PC-3 (cell line): ENCODE measurements at regions not wholly inside any gene's neighbourhood (a gene's known extent, or its start where the extent isn't known, plus 50 kb on each side); places are given as distances from the start of the nearest gene placed in this dataset.

Source experiments
- EZH2 ChIP-seq: fragments of 300-600 bp; sonication (generic); IDR thresholded peaks from one replicate; pipeline ENCODE4 v1.6.1; 2017; ENCODE audit warnings: antibody characterized with exemption, mild to moderate bottlenecking, low read length; ENCODE audit not compliant: unreplicated experiment
- EZH2phosphoT487 ChIP-seq: fragments of 300-600 bp; sonication (generic); IDR thresholded peaks from 2 replicates; pipeline ENCODE4 v1.6.1; 2018; ENCODE audit warnings: mild to moderate bottlenecking, antibody characterized with exemption, low read length, borderline replicate concordance

- no peak for TF ChIP-seq EZH2
- TF ChIP-seq EZH2phosphoT487: no peak
Measured at GRCh38 chr12:34361721-34362316, 339.5 kb downstream of the ALG10 start.
